Testis (tissue), 2 donors: ENCODE measurements at regions not wholly inside any gene's neighbourhood (a gene's known extent, or its start where the extent isn't known, plus 50 kb on each side); places are given as distances from the start of the nearest gene placed in this dataset.

Experiments used
- CTCF ChIP-seq, 3 experiments: fragments of 450-650 bp in 2 of 3; fragments of 200-600 bp in 1 of 3; sonication (generic) in 1 of 3; IDR thresholded peaks; one replicate each; pipeline ENCODE4 v1.5.1; 2016 to 2019; ENCODE audit warnings: antibody characterized with exemption in 3 of 3, mild to moderate bottlenecking in 2 of 3, moderate library complexity in 1 of 3
- POLR2A ChIP-seq: fragments of 450-650 bp; IDR thresholded peaks from one replicate; pipeline ENCODE4 v1.6.1; 2017; ENCODE audit warnings: antibody characterized with exemption, mild to moderate bottlenecking, moderate library complexity

GRCh38 chr3:110895054-110895453 is 176.6 kb upstream of the NECTIN3 start:
- TF ChIP-seq POLR2A (no peak), CTCF (IDR thresholded peaks at IDR 0.05) (no peak)
